Esophagus muscularis mucosa (tissue), 4 donors: ENCODE measurements at regions not wholly inside any gene's neighbourhood (a gene's known extent, or its start where the extent isn't known, plus 50 kb on each side); places are given as distances from the start of the nearest gene placed in this dataset.

Experiments used
- DNase-seq: peaks from one replicate; pipeline ENCODE4 v3.0.0-alpha.2; 2017; ENCODE audit errors: extremely low spot score
- H3K27ac ChIP-seq, 4 donors: fragments of 200-600 bp; sonication (generic); replicated peaks in 1 of 4; 1 replicate in 3 of 4; 2 replicates in 1 of 4; pipeline ENCODE4 v1.5.1; 2016 to 2019; ENCODE audit warnings: mild to moderate bottlenecking in 1 of 4
- H3K27me3 ChIP-seq, 4 donors: fragments of 200-600 bp; sonication (generic); one replicate each; pipeline versions ENCODE4 v1.5.1 to v1.6.0; 2016 to 2019
- H3K36me3 ChIP-seq, 4 donors: fragments of 200-600 bp; sonication (generic); one replicate each; pipeline ENCODE4 v1.5.1; 2016 to 2019
- H3K4me1 ChIP-seq, 4 donors: fragments of 200-600 bp; sonication (generic); one replicate each; pipeline ENCODE4 v1.5.1; 2016 to 2019
- H3K4me3 ChIP-seq, 4 donors: fragments of 200-600 bp; sonication (generic); 1 replicate in 2 of 4; 2 replicates in 2 of 4; pipeline ENCODE4 v1.5.1; 2016 to 2019; ENCODE audit warnings: mild to moderate bottlenecking in 4 of 4, moderate library complexity in 1 of 4
- H3K9me3 ChIP-seq, 4 donors: fragments of 200-600 bp; sonication (generic); 1 replicate in 3 of 4; 2 replicates in 1 of 4; pipeline ENCODE4 v1.5.1; 2016 to 2019
- EP300 ChIP-seq: sonication (generic); formaldehyde crosslinking; IDR thresholded peaks from one replicate; pipeline ENCODE4 v1.6.1; 2017; ENCODE audit warnings: antibody characterized with exemption
- POLR2A ChIP-seq: fragments of 450-650 bp; IDR thresholded peaks from one replicate; pipeline ENCODE4 v1.6.1; 2017; ENCODE audit warnings: antibody characterized with exemption, moderate library complexity, mild to moderate bottlenecking, low read depth
- POLR2AphosphoS5 ChIP-seq, 2 donors: sonication (generic); formaldehyde crosslinking; IDR thresholded peaks; one replicate each; pipeline ENCODE4 v1.6.1; 2017; ENCODE audit warnings: antibody characterized with exemption in 2 of 2
- WGBS: methylation state at CpG from one replicate; pipeline ENCODE4 v1.1.5; 2018; 5-methylcytosine and 5-hydroxymethylcytosine counted together
- intact Hi-C: fragments of 100-400 bp; cut with DNase I; formaldehyde crosslinking; loops from one replicate; pipeline ENCODE4 v1.15.1; 2023
- TF ChIP-seq, protein P1 (sequence below), 3 experiments: fragments of 200-600 bp in 2 of 3; fragments of 450-650 bp in 1 of 3; sonication (generic) in 2 of 3; IDR thresholded peaks; one replicate each; pipeline ENCODE4 v1.5.1; 2017 to 2019; ENCODE audit warnings: antibody characterized with exemption in 3 of 3, mild to moderate bottlenecking in 2 of 3, moderate library complexity in 1 of 3

DNA sequence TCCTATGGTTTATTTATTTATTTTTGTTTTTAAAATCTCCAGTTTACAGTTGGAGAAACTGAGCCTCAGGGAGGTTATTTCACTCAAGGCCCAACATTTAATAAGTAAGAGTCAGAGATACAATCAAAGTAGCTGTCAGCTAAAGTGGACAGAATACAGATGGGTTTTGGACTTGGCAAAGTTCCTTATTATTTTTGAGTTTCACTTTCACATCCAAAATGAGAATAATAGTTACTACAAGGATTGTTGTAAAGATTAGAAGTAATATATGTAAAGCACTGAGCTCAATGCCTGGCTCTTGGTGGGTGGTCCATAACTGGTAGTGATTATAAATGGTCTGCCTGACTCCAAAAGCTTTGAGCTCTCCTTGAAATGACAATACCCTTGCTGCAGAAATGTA, 87.5 kb upstream of the SESN3 start:
- intact Hi-C loops, result no loop called here
- no peak for DNase-seq
- H3K4me1 ChIP-seq, result peaks cover 0 to 15% (median 5%) of the 10 kb centered on the region in 4 donors
- H3K36me3 ChIP-seq, result no peaks in the 10 kb centered on the region
- H3K9me3 ChIP-seq, result no peaks in the 10 kb centered on the region
- no peaks in the 10 kb centered on the region for H3K27me3 ChIP-seq
- H3K27ac ChIP-seq, result no peak overlapping the region
- H3K4me3 ChIP-seq, result no peak overlapping the region
- no peak for TF ChIP-seq POLR2AphosphoS5 (IDR thresholded peaks at IDR 0.05)
- TF ChIP-seq, protein P1, sequence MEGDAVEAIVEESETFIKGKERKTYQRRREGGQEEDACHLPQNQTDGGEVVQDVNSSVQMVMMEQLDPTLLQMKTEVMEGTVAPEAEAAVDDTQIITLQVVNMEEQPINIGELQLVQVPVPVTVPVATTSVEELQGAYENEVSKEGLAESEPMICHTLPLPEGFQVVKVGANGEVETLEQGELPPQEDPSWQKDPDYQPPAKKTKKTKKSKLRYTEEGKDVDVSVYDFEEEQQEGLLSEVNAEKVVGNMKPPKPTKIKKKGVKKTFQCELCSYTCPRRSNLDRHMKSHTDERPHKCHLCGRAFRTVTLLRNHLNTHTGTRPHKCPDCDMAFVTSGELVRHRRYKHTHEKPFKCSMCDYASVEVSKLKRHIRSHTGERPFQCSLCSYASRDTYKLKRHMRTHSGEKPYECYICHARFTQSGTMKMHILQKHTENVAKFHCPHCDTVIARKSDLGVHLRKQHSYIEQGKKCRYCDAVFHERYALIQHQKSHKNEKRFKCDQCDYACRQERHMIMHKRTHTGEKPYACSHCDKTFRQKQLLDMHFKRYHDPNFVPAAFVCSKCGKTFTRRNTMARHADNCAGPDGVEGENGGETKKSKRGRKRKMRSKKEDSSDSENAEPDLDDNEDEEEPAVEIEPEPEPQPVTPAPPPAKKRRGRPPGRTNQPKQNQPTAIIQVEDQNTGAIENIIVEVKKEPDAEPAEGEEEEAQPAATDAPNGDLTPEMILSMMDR (IDR thresholded peaks at IDR 0.05), result no peak
- no peak for TF ChIP-seq POLR2A
- no peak for TF ChIP-seq EP300

DNA sequence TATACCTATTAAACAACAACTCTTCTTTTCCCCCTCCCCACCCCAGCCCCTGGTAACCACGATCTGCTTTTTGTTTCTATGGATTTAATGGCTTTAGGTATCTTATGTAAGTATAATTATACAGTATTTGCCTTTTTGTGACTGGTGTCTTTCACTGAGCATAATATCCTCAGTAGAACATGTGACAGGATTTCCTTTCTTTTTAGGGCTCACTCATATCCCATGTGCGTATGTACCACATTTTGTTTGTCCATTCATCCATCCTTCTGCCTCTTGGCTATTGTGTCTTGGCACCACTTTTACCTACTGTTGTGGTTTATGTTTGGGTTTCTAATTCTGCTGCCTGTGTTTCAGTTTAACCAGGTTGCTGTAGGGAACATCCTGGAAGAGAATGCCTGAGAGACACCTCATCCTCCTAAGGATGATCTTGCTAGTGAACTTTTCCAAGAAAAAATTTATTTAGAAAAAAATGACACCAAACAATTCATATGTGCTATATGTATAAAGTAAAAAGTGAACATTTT, 77.6 kb upstream of the SESN3 start:
- H3K4me1 ChIP-seq, result no peaks in the 10 kb centered on the region
- 92% methylated on average over 2 of the region's 2 CpGs for WGBS
- TF ChIP-seq, protein P1 (IDR thresholded peaks at IDR 0.05), result no peak
- no peak for TF ChIP-seq POLR2A
- no peak for TF ChIP-seq EP300
- no peak for TF ChIP-seq POLR2AphosphoS5 (IDR thresholded peaks at IDR 0.05)

DNA sequence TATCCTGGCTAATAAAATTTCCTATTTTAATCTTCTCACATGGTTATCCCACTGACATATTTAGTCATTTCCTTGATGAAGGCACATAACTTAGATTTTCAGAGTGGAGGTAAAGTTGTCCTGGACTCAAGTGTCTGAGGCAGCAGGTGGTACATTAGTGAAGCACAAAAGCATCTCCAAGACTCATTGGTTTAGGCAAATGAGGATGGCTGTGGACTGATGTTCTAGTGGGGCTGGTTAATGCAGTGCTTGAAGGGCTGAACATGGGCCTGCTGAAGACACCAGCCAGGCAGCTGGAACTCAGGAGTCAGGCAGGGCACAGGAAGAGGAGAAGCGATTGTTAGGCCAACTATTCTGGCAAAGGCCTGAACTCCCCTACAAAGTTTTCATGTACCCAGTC, 76.3 kb upstream of the SESN3 start:
- Histone ChIP-seq H3K9me3 (no peaks in the 10 kb centered on the region), H3K27ac (no peak overlapping the region), H3K36me3 (no peaks in the 10 kb centered on the region), H3K4me3 (no peak overlapping the region), H3K4me1 (no peaks in the 10 kb centered on the region), H3K27me3 (no peaks in the 10 kb centered on the region)
- DNase-seq, result no peak
- intact Hi-C loops, result no loop called here
- WGBS, result 93% methylated on average over 1 of the region's 1 CpG
- TF ChIP-seq POLR2A (no peak), EP300 (no peak), POLR2AphosphoS5 (IDR thresholded peaks at IDR 0.05) (no peak)
- TF ChIP-seq, protein P1 (IDR thresholded peaks at IDR 0.05), result no peak

More for the DNA sequence above, 77.6 kb upstream of the SESN3 start:
- Histone ChIP-seq H3K4me3 (no peak overlapping the region), H3K36me3 (no peaks in the 10 kb centered on the region), H3K9me3 (no peaks in the 10 kb centered on the region), H3K27me3 (no peaks in the 10 kb centered on the region), H3K27ac (no peak overlapping the region)
- no peak for DNase-seq
- intact Hi-C loops, result no loop called here

DNA sequence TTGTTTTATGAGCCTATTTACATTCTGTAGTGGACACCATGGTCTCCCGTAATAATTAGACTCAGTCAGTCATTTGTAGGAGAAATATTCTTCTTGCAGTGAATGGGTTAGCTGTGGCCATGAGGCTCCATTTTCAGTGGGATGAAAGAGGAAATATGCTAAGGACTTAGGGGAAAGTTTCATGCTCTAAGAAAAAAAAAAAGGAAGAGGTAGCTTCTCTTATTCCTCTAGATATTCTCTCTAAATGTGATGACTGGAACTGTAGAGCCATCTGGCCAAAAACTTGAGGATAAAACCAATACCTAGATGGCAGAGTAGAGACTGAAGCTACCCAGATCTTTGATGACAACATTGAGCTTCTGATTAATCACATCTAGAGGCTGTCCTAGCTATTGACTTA, 75.8 kb upstream of the SESN3 start:
- Histone ChIP-seq H3K4me3 (no peak overlapping the region), H3K36me3 (no peaks in the 10 kb centered on the region), H3K4me1 (no peaks in the 10 kb centered on the region), H3K9me3 (no peaks in the 10 kb centered on the region), H3K27me3 (no peaks in the 10 kb centered on the region), H3K27ac (no peak overlapping the region)
- intact Hi-C loops, result no loop called here
- 94% methylated on average over 1 of the region's 1 CpG for WGBS
- TF ChIP-seq POLR2A (no peak), EP300 (no peak), POLR2AphosphoS5 (IDR thresholded peaks at IDR 0.05) (no peak)
- TF ChIP-seq, protein P1 (IDR thresholded peaks at IDR 0.05), result no peak
- DNase-seq, result no peak

DNA sequence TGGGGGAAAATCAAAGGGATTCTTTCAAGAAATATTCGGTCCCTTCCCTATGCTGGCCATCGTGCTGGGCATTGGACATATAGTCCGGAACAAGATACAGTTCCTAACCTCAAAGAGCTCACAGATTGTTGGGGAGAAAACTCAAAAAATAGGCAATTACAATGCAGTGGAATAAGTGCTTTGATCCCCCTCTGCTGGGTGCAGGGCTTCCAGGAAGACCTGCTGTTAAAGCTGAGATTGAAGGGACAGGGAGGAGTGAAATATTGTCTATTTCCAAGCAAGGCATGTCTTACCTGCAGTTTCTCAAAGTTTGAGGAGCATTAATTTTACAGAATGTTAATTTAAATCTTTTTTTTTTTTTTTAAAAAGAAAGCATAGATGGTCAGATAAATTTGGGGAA, 75.1 kb upstream of the SESN3 start:
- no peak for DNase-seq
- Histone ChIP-seq H3K27ac (no peak overlapping the region), H3K9me3 (no peaks in the 10 kb centered on the region), H3K4me1 (peaks cover 0 to 6% (median 2%) of the 10 kb centered on the region in 4 donors), H3K27me3 (no peaks in the 10 kb centered on the region), H3K36me3 (no peaks in the 10 kb centered on the region), H3K4me3 (no peak overlapping the region)
- intact Hi-C loops, result no loop called here
- WGBS, result 86% methylated on average over 3 of the region's 3 CpGs
- no peak for TF ChIP-seq POLR2AphosphoS5 (IDR thresholded peaks at IDR 0.05)
- no peak for TF ChIP-seq POLR2A
- TF ChIP-seq, protein P1 (IDR thresholded peaks at IDR 0.05), result no peak
- TF ChIP-seq EP300, result no peak
